K562 (cell line): ENCODE measurements at regions not wholly inside any gene's neighbourhood (a gene's known extent, or its start where the extent isn't known, plus 50 kb on each side); places are given as distances from the start of the nearest gene placed in this dataset.
A peak's percentile ranks its signal among the peaks of the same experiment; 100 is the strongest.

Source experiments
- ATAC-seq: fragments of 200-7000 bp; cut with Tn5 transposase; 3 replicates; pipeline ENCODE4 v1.9.1; 2020; ENCODE audit warnings: moderate library complexity
- BruUV-seq: library from RNA; stranded (reverse); fragments of 400-500 nt; replicated peaks from 2 replicates; lab custom pipeline; 2021; lab: Mats Ljungman, UMichigan
- CTCF ChIA-PET: fragments of 300-600 bp; formaldehyde crosslinking; extraction: SDS; loops from one replicate; lab custom pipeline; 2021; ENCODE audit warnings: low intra/inter-chr PET ratio; lab: Yijun Ruan, JAX
- POLR2A ChIA-PET: fragments of 300-600, 350-650 bp; sonication (Branson Sonifier 250); formaldehyde crosslinking; extraction: SDS; loops from one replicate; lab custom pipeline; 2021; ENCODE audit warnings: antibody characterized with exemption, inconsistent platforms; lab: Yijun Ruan, JAX
- DNase-seq, 4 experiments: peaks; one replicate each; pipeline versions ENCODE4 v3.0.0 to v3.0.0-alpha.2; 2011 to 2018; ENCODE audit warnings: low spot score in 3 of 4, mixed read lengths in 3 of 4; ENCODE audit errors: extremely low read depth in 1 of 4
- FAIRE-seq: peaks from 2 replicates; lab custom pipeline; 2011; peaks lifted over from hg19 to GRCh38; lab: Jason Lieb, UNC
- H2AFZ ChIP-seq: 2 replicates; pipeline ENCODE4 v1.6.0; 2011; ENCODE audit warnings: low read depth, low read length, control low read depth, inconsistent platforms
- H3K27ac ChIP-seq: fragments of 200-600 bp; 3 replicates; pipeline ENCODE4 v1.8.0; 2011; ENCODE audit warnings: low read depth, mild to moderate bottlenecking, control low read depth, inconsistent platforms, low read length, moderate library complexity, mixed read lengths; ENCODE audit errors: extremely low read depth
- H3K27me3 ChIP-seq, 2 experiments: fragments of 300-600 bp in 1 of 2; 2 replicates in 1 of 2; 3 replicates in 1 of 2; pipeline versions ENCODE4 v1.6.0 to v1.8.0; 2011; ENCODE audit warnings: inconsistent platforms in 2 of 2, low read length in 2 of 2, mild to moderate bottlenecking in 1 of 2, mixed read lengths in 1 of 2, moderate library complexity in 1 of 2; ENCODE audit not compliant: control insufficient read depth in 2 of 2, insufficient read depth in 2 of 2
- H3K36me3 ChIP-seq: fragments of 300-600 bp; 3 replicates; pipeline ENCODE4 v1.8.0; 2011; ENCODE audit warnings: mild to moderate bottlenecking, low read length, inconsistent platforms; ENCODE audit not compliant: control insufficient read depth, insufficient read depth
- H3K4me1 ChIP-seq, 2 experiments: fragments of 200-600 bp in 1 of 2; replicated peaks in 1 of 2; 2 replicates in 1 of 2; 3 replicates in 1 of 2; pipeline versions ENCODE4 v1.5.1 to v1.8.0; 2011; ENCODE audit warnings: inconsistent platforms in 2 of 2, low read length in 2 of 2, mild to moderate bottlenecking in 1 of 2, mixed read lengths in 1 of 2, moderate library complexity in 1 of 2; ENCODE audit not compliant: control insufficient read depth in 2 of 2, insufficient read depth in 2 of 2
- H3K4me2 ChIP-seq: 2 replicates; pipeline ENCODE4 v1.6.1; 2011; ENCODE audit warnings: low read length, control low read depth, inconsistent platforms, mixed read lengths; ENCODE audit not compliant: insufficient read depth
- H3K4me3 ChIP-seq: fragments of 200-600 bp; sonication (generic), shearing (Covaris generic); 2 replicates; pipeline ENCODE4 v1.5.1; 2016; ENCODE audit warnings: control low read depth, inconsistent platforms
- H3K79me2 ChIP-seq: fragments of 200-600 bp; 3 replicates; pipeline ENCODE4 v1.8.0; 2011; ENCODE audit warnings: low read length, inconsistent platforms; ENCODE audit not compliant: control insufficient read depth, insufficient read depth
- H3K9ac ChIP-seq, 2 experiments: 2 replicates each; pipeline versions ENCODE4 v1.6.0 to v1.6.1; 2011; ENCODE audit warnings: low read depth in 2 of 2, low read length in 2 of 2, control low read depth in 1 of 2, inconsistent platforms in 1 of 2, mild to moderate bottlenecking in 1 of 2, mixed read lengths in 1 of 2; ENCODE audit not compliant: insufficient read depth in 1 of 2
- H3K9me1 ChIP-seq: one replicate; pipeline ENCODE4 v1.6.0; 2011; ENCODE audit warnings: inconsistent platforms, mild to moderate bottlenecking, low read length, moderate library complexity; ENCODE audit not compliant: control insufficient read depth, insufficient read depth
- H3K9me3 ChIP-seq: replicated peaks from 2 replicates; pipeline ENCODE4 v1.5.1; 2011; ENCODE audit warnings: low read depth, low read length, inconsistent platforms; ENCODE audit not compliant: control insufficient read depth, insufficient read depth
- H4K20me1 ChIP-seq: replicated peaks from 2 replicates; pipeline ENCODE4 v1.6.1; 2011; ENCODE audit warnings: low read length, inconsistent platforms, mixed read lengths; ENCODE audit not compliant: control insufficient read depth, insufficient read depth
- ESRRB ChIP-seq: fragments of 250-450 bp; sonication (Bioruptor Pico); IDR thresholded peaks from 2 replicates; pipeline ENCODE4 v1.5.0; 2020; ENCODE audit warnings: mild to moderate bottlenecking, moderate library complexity, borderline replicate concordance
- FOXK1 ChIP-seq: sonication (generic); formaldehyde crosslinking; IDR thresholded peaks from 2 replicates; pipeline ENCODE4 v1.8.0; 2022; ENCODE audit warnings: missing genetic modification reagents, mild to moderate bottlenecking, borderline replicate concordance
- GTF2A2 ChIP-seq: IDR thresholded peaks from 2 replicates; pipeline ENCODE4 v1.6.1; 2016; ENCODE audit warnings: mild to moderate bottlenecking, missing genetic modification characterization, missing compliant biosample characterization
- KLF16 ChIP-seq: IDR thresholded peaks from 2 replicates; pipeline ENCODE4 v1.6.1; 2016; ENCODE audit warnings: antibody characterized with exemption
- MAX ChIP-seq: sonication (generic); formaldehyde crosslinking; IDR thresholded peaks from 2 replicates; pipeline ENCODE4 v1.9.0; 2022; ENCODE audit warnings: mild to moderate bottlenecking, missing genetic modification reagents
- SPI1 ChIP-seq: IDR thresholded peaks from 2 replicates; pipeline ENCODE4 v1.6.1; 2011; ENCODE audit warnings: low read depth, low read length, control low read depth, borderline replicate concordance
- ZNF3 ChIP-seq: fragments of 250-450 bp; sonication (Bioruptor Pico); IDR thresholded peaks from 2 replicates; pipeline ENCODE4 v1.5.0; 2021; ENCODE audit warnings: mild to moderate bottlenecking, moderate library complexity
- WGBS: fragments of 100-300 bp; shearing (Covaris generic); methylation state at CpG from one replicate; pipeline ENCODE4 v1.1.6; 2016; ENCODE audit warnings: low coverage, mixed read lengths; ENCODE audit not compliant: insufficient coverage; ENCODE audit errors: missing lambda C conversion rate; 5-methylcytosine and 5-hydroxymethylcytosine counted together
- in situ Hi-C: fragments of 300-500 bp; cut with MboI; formaldehyde crosslinking; loops from 4 replicates; pipeline ENCODE4 v1.15.0; 2018; ENCODE audit warnings: inconsistent platforms, mixed read lengths
- intact Hi-C: fragments of 100-400 bp; cut with micrococcal nuclease; formaldehyde crosslinking; loops from 2 replicates; pipeline ENCODE4 v1.14.2; 2022
- TF ChIP-seq, protein P1 (sequence below): fragments of 250-450 bp; sonication (Bioruptor Pico); IDR thresholded peaks from 2 replicates; pipeline ENCODE4 v1.5.0; 2020; ENCODE audit warnings: mild to moderate bottlenecking, borderline replicate concordance

DNA sequence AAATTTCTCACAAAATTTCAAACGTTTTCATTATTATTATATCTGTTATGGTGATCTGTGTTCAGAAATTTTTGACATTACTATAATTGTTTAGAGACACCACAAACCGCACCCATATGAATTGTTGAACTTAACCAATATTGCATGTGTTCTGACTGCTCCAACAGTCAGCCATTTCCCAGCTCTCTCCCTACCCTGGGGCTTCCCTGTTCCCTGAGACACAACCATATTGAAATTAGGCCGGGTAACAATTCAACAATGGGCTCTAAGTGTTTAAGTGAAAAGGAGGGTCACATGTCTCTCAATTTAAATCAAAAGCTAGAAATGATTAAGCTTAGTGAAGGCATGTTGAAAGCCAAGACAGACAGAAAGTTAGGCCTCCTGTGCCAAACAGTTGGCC lies 424.0 kb downstream of the DSC3 start:
- intact Hi-C loops, result no loop called here
- in situ Hi-C loops, result no loop called here

GRCh38 chr18:30616414-30616813 lies 426.1 kb downstream of the DSC3 start:
- Histone ChIP-seq H3K4me1 (peaks cover 0 to 4% of the 10 kb centered on the region in 2 experiments; a peak in 2 of 5 replicates), H3K9me1 (no peaks in the 10 kb centered on the region), H4K20me1 (no peaks in the 10 kb centered on the region), H3K9ac (no peak overlapping the region), H3K27ac (no peak overlapping the region), H3K27me3 (no peaks in the 10 kb centered on the region), H3K4me3 (no peak overlapping the region), H3K9me3 (no peaks in the 10 kb centered on the region), H2AFZ (peak overlapping the region; percentile 48), H3K36me3 (no peaks in the 10 kb centered on the region), H3K4me2 (no peak overlapping the region), H3K79me2 (no peaks in the 10 kb centered on the region)
- TF ChIP-seq MAX (CRISPR knock-in tag) (no peak), SPI1 (no peak), GTF2A2 (no peak), ZNF3 (no peak), FOXK1 (CRISPR knock-in tag) (no peak), KLF16 (no peak)
- TF ChIP-seq, protein P1, sequence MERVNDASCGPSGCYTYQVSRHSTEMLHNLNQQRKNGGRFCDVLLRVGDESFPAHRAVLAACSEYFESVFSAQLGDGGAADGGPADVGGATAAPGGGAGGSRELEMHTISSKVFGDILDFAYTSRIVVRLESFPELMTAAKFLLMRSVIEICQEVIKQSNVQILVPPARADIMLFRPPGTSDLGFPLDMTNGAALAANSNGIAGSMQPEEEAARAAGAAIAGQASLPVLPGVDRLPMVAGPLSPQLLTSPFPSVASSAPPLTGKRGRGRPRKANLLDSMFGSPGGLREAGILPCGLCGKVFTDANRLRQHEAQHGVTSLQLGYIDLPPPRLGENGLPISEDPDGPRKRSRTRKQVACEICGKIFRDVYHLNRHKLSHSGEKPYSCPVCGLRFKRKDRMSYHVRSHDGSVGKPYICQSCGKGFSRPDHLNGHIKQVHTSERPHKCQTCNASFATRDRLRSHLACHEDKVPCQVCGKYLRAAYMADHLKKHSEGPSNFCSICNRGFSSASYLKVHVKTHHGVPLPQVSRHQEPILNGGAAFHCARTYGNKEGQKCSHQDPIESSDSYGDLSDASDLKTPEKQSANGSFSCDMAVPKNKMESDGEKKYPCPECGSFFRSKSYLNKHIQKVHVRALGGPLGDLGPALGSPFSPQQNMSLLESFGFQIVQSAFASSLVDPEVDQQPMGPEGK, result no peak
- DNase-seq (no peak), ATAC-seq (no peak), FAIRE-seq (no peak)
- CTCF ChIA-PET, result no interaction called here
- BruUV-seq, result no TSS peak
- in situ Hi-C loops (no loop called here), intact Hi-C loops (no loop called here)
- 41% methylated on average over 6 of the region's 6 CpGs for WGBS
- POLR2A ChIA-PET, result interaction anchor here (1.0 kb wide), 1 partner anchor 213 kb away, joined by 3 read pairs; no protein-coding TSS in a partner anchor

More for the DNA sequence above, 424.0 kb downstream of the DSC3 start:
- H3K9me1 ChIP-seq, result no peaks in the 10 kb centered on the region
- ATAC-seq (peak; percentile 74), DNase-seq (no peak), FAIRE-seq (no peak)
- POLR2A ChIA-PET, result interaction anchor here (1.7 kb wide), 1 partner anchor 15 kb away, joined by 3 read pairs; no protein-coding TSS in a partner anchor
- TF ChIP-seq ESRRB (CRISPR knock-in tag), result no peak
- H3K36me3 ChIP-seq, result no peaks in the 10 kb centered on the region
- H3K4me2 ChIP-seq, result no peak overlapping the region
- no peaks in the 10 kb centered on the region for H4K20me1 ChIP-seq
- peaks cover 0 to 4% of the 10 kb centered on the region in 2 experiments; a peak in 2 of 5 replicates for H3K4me1 ChIP-seq
- H3K4me3 ChIP-seq, result no peak overlapping the region
- WGBS, result 25% methylated on average over 3 of the region's 3 CpGs
- no TSS peak for BruUV-seq
- H3K9ac ChIP-seq, result no peak overlapping the region
- no peak overlapping the region for H3K27ac ChIP-seq
- no peaks in the 10 kb centered on the region for H3K79me2 ChIP-seq
- CTCF ChIA-PET, result no interaction called here
- peak overlapping the region; percentile 71 for H2AFZ ChIP-seq
- H3K9me3 ChIP-seq, result no peaks in the 10 kb centered on the region
- no peaks in the 10 kb centered on the region for H3K27me3 ChIP-seq
